IPS-18c (cell line): ENCODE measurements at regions not wholly inside any gene's neighbourhood (a gene's known extent, or its start where the extent isn't known, plus 50 kb on each side); places are given as distances from the start of the nearest gene placed in this dataset.

Experiments
- H3K4me3 ChIP-seq: 2 replicates; pipeline ENCODE4 v1.7.0; 2013; ENCODE audit warnings: low read depth, mild to moderate bottlenecking, low read length, moderate library complexity; ENCODE audit not compliant: insufficient read depth
- H3K9me3 ChIP-seq: one replicate; pipeline ENCODE4 v1.6.1; 2013; ENCODE audit warnings: mild to moderate bottlenecking, low read length, moderate library complexity; ENCODE audit not compliant: control insufficient read depth, insufficient read depth

GRCh38 chr7:69162931-69163670 is 435.2 kb upstream of the AUTS2 start:
- Histone ChIP-seq H3K4me3 (no peak overlapping the region), H3K9me3 (peaks cover 13% of the 10 kb centered on the region)

DNA sequence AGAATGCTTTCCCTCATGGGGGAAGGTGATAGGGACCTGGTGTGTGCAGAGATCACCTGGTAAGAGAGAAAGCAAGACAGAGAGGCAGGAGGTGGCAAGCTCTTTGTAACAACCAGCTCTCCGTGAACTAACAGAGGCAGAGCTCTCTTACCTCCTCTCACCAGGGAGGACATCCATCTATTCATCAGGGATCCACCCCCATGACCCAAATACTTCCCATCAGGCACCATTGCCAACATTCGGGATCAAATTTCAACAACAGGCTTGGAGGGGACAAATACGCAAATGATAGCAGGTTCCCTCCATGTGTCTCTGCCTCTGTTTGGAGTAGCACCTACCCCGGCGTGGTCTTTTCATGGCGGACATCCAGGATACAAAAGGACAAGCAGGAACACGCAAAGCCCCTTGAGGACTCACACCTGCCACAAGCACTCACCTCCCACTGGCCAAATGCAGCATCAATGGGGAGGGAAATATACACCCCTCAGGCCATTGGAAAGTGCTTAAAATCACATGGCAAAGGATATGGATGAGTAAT is 431.2 kb upstream of the AUTS2 start:
- Histone ChIP-seq H3K9me3 (peaks cover 19% of the 10 kb centered on the region), H3K4me3 (no peak overlapping the region)

GRCh38 chr7:69169386-69169785 is 428.9 kb upstream of the AUTS2 start:
- Histone ChIP-seq H3K4me3 (no peak overlapping the region), H3K9me3 (peaks cover 26% of the 10 kb centered on the region)

DNA sequence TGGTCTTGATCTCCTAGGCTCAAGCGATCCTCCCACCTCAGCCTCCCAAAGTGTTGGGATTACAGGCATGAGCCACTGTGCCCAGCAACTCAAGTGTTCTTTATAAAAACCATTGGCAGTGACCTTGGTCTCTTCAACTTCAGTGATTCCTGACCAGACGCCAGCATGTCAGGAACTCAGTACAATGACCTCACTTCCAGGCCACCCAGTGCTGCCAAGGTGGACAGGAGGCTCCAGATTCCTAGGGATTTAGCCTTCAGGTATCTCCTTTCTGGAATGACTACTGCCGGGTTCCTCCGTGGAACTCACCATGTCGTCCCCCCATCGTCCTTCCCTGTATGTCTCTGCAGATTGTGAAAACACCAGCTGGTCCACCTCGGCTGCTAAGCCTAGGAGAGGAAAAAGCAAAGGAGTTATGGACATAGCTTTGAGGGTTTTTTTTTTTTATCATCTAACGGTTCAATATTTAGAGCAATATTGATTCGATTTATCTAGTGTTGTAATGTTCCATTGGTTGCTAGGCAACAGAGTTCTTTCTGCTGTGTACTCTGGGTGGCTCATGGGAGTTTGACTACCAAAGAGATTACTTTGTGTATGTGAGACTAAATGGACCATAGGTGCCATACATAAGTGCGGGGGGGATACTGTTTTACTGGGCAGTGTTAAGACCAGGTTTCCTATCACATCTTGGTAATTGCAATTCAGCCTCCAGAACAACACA is 425.8 kb upstream of the AUTS2 start:
- Histone ChIP-seq H3K4me3 (no peak overlapping the region), H3K9me3 (peaks cover 39% of the 10 kb centered on the region)

DNA sequence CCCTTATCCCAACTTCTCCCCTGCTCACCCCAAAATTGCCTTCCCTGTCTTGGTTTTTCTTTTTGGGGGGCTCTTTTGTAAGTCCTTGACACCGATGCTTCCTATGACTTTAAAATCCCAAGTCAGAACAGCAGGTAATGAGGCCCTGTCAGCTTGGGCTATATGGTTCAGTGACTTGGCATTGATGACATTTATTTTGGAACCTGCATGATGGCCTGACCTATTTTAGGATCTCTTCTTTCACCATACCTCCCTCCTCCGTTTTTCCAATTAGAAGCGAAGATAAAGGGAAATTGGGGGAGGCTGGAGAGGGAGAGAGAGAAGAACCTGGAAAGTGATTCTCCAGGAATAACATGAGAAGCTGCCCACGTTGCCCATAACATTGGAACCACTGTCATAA is 424.9 kb upstream of the AUTS2 start:
- H3K4me3 ChIP-seq = no peak overlapping the region
- peaks cover 43% of the 10 kb centered on the region for H3K9me3 ChIP-seq

DNA sequence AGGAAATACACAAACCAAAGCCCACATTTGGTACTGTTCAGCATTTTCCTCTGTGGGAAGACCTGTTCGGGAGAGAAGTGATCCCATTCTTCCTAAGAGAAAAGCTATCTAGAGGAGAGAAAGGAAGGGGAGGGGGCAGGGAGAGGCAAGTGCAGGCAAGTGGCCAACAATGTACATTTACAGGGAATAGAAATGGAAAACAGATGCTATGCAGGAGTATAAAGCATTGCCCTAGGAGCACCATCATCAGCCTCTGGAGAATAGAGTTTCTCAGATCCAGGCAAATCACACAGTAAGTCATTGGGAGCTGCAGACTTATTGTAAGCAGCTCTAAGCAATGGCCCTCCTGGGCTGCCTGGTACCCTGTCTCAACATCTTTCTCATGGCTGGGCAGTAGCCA is 424.4 kb upstream of the AUTS2 start:
- H3K4me3 ChIP-seq = no peak overlapping the region
- H3K9me3 ChIP-seq = peaks cover 43% of the 10 kb centered on the region

DNA sequence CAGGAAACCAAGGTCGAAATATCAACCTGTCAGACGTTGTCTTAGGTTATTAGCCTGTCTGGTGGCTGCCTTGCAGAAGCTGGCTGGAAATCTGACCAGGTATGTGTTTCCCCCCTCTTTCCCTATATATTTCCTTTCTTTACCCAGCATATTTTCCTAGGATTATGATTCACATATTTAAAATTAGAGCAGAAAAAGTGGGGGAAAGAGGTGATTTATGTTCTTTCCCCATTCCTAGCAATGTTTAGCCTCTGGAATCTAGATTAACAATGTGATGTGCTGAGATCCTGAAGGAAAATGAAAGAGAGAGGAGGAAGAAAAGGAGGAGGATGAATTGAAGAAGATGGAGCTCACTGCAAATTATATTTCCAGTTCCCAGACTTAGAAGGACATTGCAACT is 421.4 kb upstream of the AUTS2 start:
- H3K9me3 ChIP-seq = peaks cover 36% of the 10 kb centered on the region

DNA sequence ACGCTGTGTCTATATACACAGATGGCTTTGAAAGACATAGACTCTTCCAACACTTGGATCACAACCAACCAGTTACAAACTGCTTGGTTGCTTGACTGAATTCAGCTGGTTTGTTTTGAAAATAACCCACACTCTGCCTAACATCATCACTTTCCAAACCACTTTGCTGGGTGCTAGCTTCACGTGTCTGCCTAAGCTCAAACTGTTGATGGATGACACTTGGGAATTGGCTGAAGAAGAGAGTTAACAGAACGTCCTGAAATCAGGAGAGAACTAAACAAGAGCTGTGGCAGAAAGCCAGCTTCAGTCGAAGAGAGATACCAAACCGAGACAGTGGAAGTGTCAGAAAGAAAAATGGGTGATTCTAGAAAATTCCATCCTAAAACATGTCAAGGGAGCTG is 420.8 kb upstream of the AUTS2 start:
- H3K4me3 ChIP-seq = no peak overlapping the region
- peaks cover 33% of the 10 kb centered on the region for H3K9me3 ChIP-seq

More for the DNA sequence above, 421.4 kb upstream of the AUTS2 start:
- H3K4me3 ChIP-seq = no peak overlapping the region

- Histone ChIP-seq H3K4me3 (no peak overlapping the region), H3K9me3 (peaks cover 36% of the 10 kb centered on the region)
Measured at GRCh38 chr7:69177941-69178494, 420.3 kb upstream of the AUTS2 start.

DNA sequence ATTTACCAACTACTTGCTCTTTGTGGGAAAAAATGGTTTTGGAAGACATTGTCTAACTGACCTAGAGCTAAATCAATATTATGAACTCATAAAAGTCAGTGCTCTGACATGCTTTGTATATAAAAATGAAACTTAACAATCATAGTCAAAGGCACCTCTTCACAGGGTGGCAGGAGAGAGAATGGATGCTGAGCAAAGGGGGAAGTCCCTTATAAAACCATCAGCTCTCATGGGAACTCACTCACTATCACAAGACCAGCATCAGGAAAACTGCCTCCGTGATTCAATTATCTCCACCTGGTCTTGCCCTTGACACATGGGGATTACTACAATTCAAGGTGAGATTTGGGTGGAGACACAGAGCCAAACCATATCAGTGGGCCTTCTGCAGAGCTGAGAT is 417.6 kb upstream of the AUTS2 start:
- H3K4me3 ChIP-seq = no peak overlapping the region

DNA sequence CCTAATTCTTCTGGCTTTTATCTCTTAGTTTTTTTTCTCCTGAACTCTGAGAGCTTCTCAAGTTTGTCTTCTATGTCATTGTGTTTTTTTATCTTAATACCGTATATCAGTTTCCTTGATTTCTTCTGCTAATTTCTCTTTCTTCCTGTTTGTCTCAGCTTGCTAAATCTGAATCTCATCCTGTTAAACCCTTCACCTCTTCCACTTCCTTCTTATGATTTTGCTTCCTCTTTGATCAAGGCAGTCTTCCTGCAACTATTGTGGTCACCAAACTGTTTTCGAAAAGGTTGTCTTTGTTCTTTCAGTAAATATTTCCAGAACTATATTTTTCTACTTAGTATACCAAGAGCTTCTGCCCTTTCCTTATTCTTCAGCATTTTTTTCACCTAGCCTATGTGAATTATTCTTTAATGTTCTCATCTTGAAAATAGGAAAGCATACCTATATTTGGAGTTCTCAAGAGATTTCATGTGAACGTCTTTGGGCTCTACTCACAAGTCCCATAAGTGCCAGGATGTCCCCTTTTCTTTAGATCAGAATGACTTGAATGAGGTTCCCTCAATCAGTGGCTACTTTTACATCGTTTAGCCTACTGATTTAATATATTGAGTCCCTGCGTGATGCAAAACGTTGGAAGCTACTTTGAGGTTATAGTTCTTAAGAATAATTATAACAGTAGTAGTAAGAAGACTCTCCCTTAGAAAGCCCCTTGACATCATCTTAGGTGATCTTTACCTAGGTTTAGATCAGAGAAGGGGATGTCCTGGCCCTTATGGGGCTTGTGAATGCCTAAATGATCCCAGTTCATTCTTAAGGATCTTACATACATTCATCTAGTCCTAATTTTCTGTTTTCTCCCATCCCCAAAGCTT is 415.4 kb upstream of the AUTS2 start:
- Histone ChIP-seq H3K9me3 (peaks cover 27% of the 10 kb centered on the region), H3K4me3 (no peak overlapping the region)

More for the DNA sequence above, 417.6 kb upstream of the AUTS2 start:
- peaks cover 31% of the 10 kb centered on the region for H3K9me3 ChIP-seq

DNA sequence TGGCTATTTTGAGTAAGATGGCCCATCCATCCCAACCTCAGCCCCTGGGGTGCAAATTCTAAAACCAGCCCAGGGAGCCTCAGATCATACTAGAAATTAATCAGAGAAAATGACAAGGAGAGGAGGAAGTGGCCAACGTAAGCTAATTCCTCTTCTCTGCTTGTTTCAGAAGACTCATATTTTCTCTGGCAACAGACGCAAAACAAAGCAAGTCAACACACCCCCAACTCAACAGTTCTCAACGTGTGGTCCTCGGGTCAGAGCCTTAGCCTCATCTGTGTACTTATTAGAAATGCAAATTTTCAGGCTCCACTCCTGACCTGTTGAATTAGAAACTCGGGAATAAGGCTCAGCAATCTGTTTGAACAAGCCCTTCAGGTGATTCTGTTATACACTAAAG is 413.9 kb upstream of the AUTS2 start:
- H3K4me3 ChIP-seq = no peak overlapping the region

DNA sequence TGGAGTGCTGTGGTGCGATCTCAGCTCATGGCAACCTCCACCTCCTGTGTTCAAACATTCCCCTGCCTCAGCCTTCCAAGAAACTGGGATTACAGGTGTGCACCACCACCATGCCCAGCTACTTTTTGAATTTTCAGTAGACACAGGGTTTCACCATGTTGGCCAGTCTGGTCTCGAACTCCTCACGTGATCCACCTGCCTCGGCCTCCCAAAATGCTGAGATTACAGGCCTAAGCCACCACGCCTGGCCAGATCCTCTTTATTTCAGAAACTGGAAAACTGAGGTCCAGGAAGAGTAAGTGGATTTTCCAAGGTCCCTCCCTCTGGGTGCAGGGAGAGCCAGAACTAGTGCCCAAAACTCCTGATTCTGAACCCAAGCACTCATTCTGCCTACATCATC is 413.1 kb upstream of the AUTS2 start:
- H3K4me3 ChIP-seq = no peak overlapping the region
- H3K9me3 ChIP-seq = peaks cover 26% of the 10 kb centered on the region

More for the DNA sequence above, 413.9 kb upstream of the AUTS2 start:
- peaks cover 28% of the 10 kb centered on the region for H3K9me3 ChIP-seq

DNA sequence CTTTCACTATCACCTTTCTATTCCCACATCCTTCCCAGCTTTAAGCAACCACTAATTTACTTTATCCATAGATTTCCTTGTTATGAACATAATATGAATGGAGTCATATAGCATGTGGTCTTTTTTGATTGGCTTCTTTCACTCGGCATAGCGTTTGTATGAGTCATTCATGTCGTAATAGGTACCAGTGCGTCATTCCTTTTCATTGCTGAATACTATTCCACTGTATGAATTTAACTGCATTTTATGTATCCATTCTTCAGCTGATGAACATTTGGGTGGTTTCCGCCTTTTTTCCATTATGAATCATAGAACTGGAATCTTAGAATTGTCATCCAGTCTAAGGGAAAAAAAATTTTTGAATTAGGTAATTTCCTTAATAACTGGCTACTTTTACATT is 411.3 kb upstream of the AUTS2 start:
- H3K4me3 ChIP-seq = no peak overlapping the region

DNA sequence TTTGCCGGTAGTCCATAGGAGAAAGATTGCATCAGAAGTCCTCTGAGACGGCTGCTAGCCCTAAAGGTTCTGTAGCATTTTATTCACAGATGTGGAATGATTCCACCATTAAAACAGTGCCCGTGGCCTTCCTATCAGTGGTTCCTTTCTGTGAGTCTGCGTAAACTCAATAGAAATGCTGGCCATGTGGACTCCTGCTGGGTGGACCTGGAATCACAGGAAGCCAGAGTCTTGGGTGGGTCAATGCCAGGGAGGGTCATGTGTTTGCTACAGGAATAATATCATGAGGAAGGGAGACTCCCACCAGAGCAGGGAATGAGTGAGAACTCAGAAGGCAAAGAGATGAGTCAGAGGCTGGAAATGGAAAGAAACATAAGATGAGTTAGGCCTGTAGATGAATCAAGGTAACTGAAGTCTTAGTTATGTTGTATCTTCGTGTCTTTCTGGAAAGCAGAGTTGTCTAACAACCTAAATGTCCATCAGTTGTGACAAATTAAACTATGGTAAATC is 410.4 kb upstream of the AUTS2 start:
- no peak overlapping the region for H3K4me3 ChIP-seq
- H3K9me3 ChIP-seq = peaks cover 20% of the 10 kb centered on the region

More for the DNA sequence above, 411.3 kb upstream of the AUTS2 start:
- H3K9me3 ChIP-seq = peaks cover 23% of the 10 kb centered on the region

DNA sequence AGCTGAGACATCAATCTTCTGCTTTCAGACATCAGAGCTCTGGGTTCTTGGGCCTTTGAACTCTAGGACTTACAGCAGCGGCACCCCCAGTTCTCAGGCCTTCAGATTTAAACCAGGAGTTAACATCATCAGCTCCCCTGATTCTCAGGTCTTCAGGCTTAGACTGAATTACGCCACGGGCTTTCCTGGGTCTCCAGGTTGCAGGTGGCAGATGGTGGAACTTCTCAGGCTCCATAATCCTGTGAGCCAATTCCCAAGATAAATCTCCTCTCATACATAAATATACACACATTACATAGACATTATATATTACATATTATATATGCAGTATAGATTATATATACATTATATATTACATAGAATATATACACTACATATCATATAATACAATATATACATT is 408.9 kb upstream of the AUTS2 start:
- H3K4me3 ChIP-seq = no peak overlapping the region
- H3K9me3 ChIP-seq = peaks cover 10% of the 10 kb centered on the region

GRCh38 chr7:69190025-69190424 is 408.2 kb upstream of the AUTS2 start:
- H3K9me3 ChIP-seq = peaks cover 12% of the 10 kb centered on the region
- H3K4me3 ChIP-seq = no peak overlapping the region
